Ishikawa (cell line): ENCODE measurements at regions not wholly inside any gene's neighbourhood (a gene's known extent, or its start where the extent isn't known, plus 50 kb on each side); places are given as distances from the start of the nearest gene placed in this dataset.

ENCODE experiments used
- CEBPB ChIP-seq: IDR thresholded peaks from 2 replicates; pipeline ENCODE4 v1.6.1; 2012
- CREB1 ChIP-seq: IDR thresholded peaks from 2 replicates; pipeline ENCODE4 v1.6.1; 2012; ENCODE audit warnings: low read depth
- EP300 ChIP-seq: IDR thresholded peaks from 2 replicates; pipeline ENCODE4 v1.6.1; 2012; ENCODE audit warnings: borderline replicate concordance
- NFIC ChIP-seq: IDR thresholded peaks from 2 replicates; pipeline ENCODE4 v1.6.1; 2012
- TCF12 ChIP-seq: IDR thresholded peaks from 2 replicates; pipeline ENCODE4 v1.6.1; 2012; ENCODE audit warnings: low read depth
- TEAD4 ChIP-seq: IDR thresholded peaks from 2 replicates; pipeline ENCODE4 v1.6.1; 2012
- YY1 ChIP-seq: IDR thresholded peaks from 2 replicates; pipeline ENCODE4 v1.6.1; 2012; ENCODE audit warnings: low read depth
- TF ChIP-seq, protein P1 (sequence below): IDR thresholded peaks from 2 replicates; pipeline ENCODE4 v1.6.1; 2012
- TF ChIP-seq, protein P2 (sequence below): IDR thresholded peaks from 2 replicates; pipeline ENCODE4 v1.6.1; 2012
- TF ChIP-seq, protein P3 (sequence below): IDR thresholded peaks from 2 replicates; pipeline ENCODE4 v1.6.1; 2012; ENCODE audit warnings: low read depth, mild to moderate bottlenecking

DNA sequence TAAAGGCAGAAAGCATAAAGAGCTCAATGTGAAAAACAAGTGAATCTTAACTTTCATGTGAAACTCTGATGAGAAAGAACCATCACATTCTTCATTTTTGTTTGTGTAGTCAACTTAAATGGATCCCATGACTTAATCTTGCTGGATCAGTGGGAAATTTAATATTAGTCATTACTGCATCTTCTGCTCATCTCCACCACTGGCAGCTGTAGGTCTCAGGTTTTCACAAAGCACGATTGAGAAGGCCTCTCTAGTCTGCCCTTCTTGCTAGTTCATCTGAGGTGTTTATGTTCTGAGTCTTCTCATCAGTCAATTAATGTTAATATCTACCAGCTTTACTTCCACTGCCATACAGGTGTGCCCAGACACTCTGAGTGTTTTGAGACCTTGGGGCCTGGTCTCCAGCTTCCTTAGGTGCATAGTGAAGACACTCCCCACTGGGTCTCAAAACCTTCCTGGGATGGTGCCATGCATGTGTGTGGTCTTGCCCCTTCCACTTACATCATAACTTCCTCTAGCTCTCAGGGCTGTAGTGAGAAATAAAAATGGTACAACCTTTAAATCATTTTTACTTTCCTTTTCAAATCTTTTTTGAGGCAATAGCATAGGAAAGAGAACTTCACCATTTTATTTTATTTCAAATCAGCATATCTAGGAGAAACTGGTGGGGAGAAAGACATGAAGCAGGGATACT, 421.6 kb upstream of the CBLB start:
- TF ChIP-seq, protein P1, sequence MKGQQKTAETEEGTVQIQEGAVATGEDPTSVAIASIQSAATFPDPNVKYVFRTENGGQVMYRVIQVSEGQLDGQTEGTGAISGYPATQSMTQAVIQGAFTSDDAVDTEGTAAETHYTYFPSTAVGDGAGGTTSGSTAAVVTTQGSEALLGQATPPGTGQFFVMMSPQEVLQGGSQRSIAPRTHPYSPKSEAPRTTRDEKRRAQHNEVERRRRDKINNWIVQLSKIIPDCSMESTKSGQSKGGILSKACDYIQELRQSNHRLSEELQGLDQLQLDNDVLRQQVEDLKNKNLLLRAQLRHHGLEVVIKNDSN = no peak
- TF ChIP-seq, protein P2, sequence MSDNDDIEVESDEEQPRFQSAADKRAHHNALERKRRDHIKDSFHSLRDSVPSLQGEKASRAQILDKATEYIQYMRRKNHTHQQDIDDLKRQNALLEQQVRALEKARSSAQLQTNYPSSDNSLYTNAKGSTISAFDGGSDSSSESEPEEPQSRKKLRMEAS = no peak
- TF ChIP-seq, protein P3, sequence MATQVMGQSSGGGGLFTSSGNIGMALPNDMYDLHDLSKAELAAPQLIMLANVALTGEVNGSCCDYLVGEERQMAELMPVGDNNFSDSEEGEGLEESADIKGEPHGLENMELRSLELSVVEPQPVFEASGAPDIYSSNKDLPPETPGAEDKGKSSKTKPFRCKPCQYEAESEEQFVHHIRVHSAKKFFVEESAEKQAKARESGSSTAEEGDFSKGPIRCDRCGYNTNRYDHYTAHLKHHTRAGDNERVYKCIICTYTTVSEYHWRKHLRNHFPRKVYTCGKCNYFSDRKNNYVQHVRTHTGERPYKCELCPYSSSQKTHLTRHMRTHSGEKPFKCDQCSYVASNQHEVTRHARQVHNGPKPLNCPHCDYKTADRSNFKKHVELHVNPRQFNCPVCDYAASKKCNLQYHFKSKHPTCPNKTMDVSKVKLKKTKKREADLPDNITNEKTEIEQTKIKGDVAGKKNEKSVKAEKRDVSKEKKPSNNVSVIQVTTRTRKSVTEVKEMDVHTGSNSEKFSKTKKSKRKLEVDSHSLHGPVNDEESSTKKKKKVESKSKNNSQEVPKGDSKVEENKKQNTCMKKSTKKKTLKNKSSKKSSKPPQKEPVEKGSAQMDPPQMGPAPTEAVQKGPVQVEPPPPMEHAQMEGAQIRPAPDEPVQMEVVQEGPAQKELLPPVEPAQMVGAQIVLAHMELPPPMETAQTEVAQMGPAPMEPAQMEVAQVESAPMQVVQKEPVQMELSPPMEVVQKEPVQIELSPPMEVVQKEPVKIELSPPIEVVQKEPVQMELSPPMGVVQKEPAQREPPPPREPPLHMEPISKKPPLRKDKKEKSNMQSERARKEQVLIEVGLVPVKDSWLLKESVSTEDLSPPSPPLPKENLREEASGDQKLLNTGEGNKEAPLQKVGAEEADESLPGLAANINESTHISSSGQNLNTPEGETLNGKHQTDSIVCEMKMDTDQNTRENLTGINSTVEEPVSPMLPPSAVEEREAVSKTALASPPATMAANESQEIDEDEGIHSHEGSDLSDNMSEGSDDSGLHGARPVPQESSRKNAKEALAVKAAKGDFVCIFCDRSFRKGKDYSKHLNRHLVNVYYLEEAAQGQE = no peak
- no peak for TF ChIP-seq YY1
- TF ChIP-seq CEBPB = no peak
- TF ChIP-seq TEAD4 = no peak
- TF ChIP-seq CREB1 = no peak
- no peak for TF ChIP-seq NFIC
- no peak for TF ChIP-seq TCF12
- TF ChIP-seq EP300 = no peak
